IPS DF 4.7 (cell line): ENCODE measurements at regions not wholly inside any gene's neighbourhood (a gene's known extent, or its start where the extent isn't known, plus 50 kb on each side); places are given as distances from the start of the nearest gene placed in this dataset.

ENCODE experiments used
- DNase-seq: peaks from one replicate; pipeline ENCODE4 v3.0.0-alpha.2; 2013; ENCODE audit warnings: low spot score; ENCODE audit errors: extremely low read depth

GRCh38 chr6:87851674-87852299, 149.8 kb upstream of the AKIRIN2 start:
- no peak for DNase-seq

GRCh38 chr6:87848616-87849015, 146.6 kb upstream of the AKIRIN2 start:
- DNase-seq: no peak

- no peak for DNase-seq
These were observed 145.8 kb upstream of the AKIRIN2 start for GRCh38 chr6:87847830-87848210.

- DNase-seq: no peak
These were observed 145.2 kb upstream of the AKIRIN2 start for GRCh38 chr6:87847135-87847829.

GRCh38 chr6:87846434-87846833, 144.4 kb upstream of the AKIRIN2 start:
- DNase-seq: no peak

- DNase-seq: no peak
These were observed 138.3 kb upstream of the AKIRIN2 start for GRCh38 chr6:87840324-87840723.

- DNase-seq: no peak
These were observed 135.8 kb upstream of the AKIRIN2 start for GRCh38 chr6:87837876-87838275.

- no peak for DNase-seq
These were observed 135.4 kb upstream of the AKIRIN2 start for GRCh38 chr6:87837444-87837843.

GRCh38 chr6:87832025-87832825, 130.2 kb upstream of the AKIRIN2 start:
- no peak for DNase-seq

GRCh38 chr6:87830907-87831306, 128.9 kb upstream of the AKIRIN2 start:
- no peak for DNase-seq

- DNase-seq: no peak
These were observed 127.6 kb upstream of the AKIRIN2 start for GRCh38 chr6:87829622-87830121.

GRCh38 chr6:87828044-87828443, 126.0 kb upstream of the AKIRIN2 start:
- no peak for DNase-seq

GRCh38 chr6:87827346-87827745, 125.3 kb upstream of the AKIRIN2 start:
- no peak for DNase-seq

GRCh38 chr6:87826424-87826823, 124.4 kb upstream of the AKIRIN2 start:
- no peak for DNase-seq

- no peak for DNase-seq
These were observed 123.8 kb upstream of the AKIRIN2 start for GRCh38 chr6:87825821-87826221.

- DNase-seq: no peak
These were observed 123.0 kb upstream of the AKIRIN2 start for GRCh38 chr6:87824958-87825491.

- no peak for DNase-seq
These were observed 120.0 kb upstream of the AKIRIN2 start for GRCh38 chr6:87822011-87822410.

- DNase-seq: no peak
These were observed 118.4 kb upstream of the AKIRIN2 start for GRCh38 chr6:87820343-87820984.

- no peak for DNase-seq
These were observed 115.2 kb upstream of the AKIRIN2 start for GRCh38 chr6:87817183-87817582.

GRCh38 chr6:87815449-87815848, 113.4 kb upstream of the AKIRIN2 start:
- DNase-seq: no peak

GRCh38 chr6:87808005-87808757, 106.1 kb upstream of the AKIRIN2 start:
- no peak for DNase-seq
